ENCODE measurements at regions not wholly inside any gene's neighbourhood (a gene's known extent, or its start where the extent isn't known, plus 50 kb on each side); places are given as distances from the start of the nearest gene placed in this dataset.
A peak's percentile ranks its signal among the peaks of the same experiment; 100 is the strongest.

DNA sequence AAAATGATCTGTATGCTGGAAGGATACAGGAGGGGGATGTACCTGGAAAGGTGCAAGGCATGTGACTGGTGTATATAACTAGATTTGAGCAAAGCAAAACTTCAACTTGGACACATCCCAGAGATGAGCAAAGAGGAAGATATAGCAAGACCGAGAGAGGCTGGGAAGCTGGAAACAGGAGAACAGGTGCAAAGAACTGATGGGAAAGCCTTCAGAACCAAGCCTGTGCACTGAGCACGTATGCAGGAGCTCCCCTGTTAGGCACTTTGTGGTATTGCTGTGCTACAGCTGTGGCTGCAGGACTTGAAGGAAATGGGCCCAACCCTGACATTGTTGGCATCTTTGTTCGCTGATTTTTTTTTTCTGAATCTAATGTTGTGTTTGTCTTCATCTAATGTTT lies 120.7 kb upstream of the PWP1 start:
- H3K27me3 ChIP-seq (ENCODE audit: control insufficient read depth in 2 of 2, insufficient read depth in 2 of 2, low read length in 2 of 2) = peaks cover 6 to 11% of the 10 kb centered on the region in 2 experiments; a peak in 3 of 5 replicates
- no peak overlapping the region for H3K27ac ChIP-seq (ENCODE audit: extremely low read depth, low read depth, low read length)
- no peak overlapping the region for H3K4me2 ChIP-seq (ENCODE audit: insufficient read depth, low read length)
- TF ChIP-seq RAD21 (CRISPR knock-in tag; conservative IDR thresholded peaks at IDR 0.05 in 1 of 2, IDR thresholded peaks at IDR 0.05 in 1 of 2) = peak in 1 of 2 experiments; percentile 14; a peak in 1 of 4 replicates
- TF ChIP-seq USF1 (CRISPR knock-in tag; IDR thresholded peaks at IDR 0.05) = no peak
- peak; percentile 16 to 30 (median 27); a peak in 3 of 6 replicates for TF ChIP-seq CTCF (IDR thresholded peaks at IDR 0.05 in 2 of 3, conservative IDR thresholded peaks at IDR 0.05 in 1 of 3; ENCODE audit: insufficient read depth in 2 of 3, low read depth in 1 of 3, low read length in 3 of 3)
- WGBS (ENCODE audit: insufficient coverage, low coverage, missing lambda C conversion rate) = 0% methylated on average over 3 of the region's 3 CpGs
- DNase-seq (ENCODE audit: extremely low read depth in 1 of 4, low spot score in 3 of 4) (peak in 1 of 4 experiments; percentile 4), ATAC-seq (peak; percentile 65), FAIRE-seq (peak; percentile 54)
- no TSS peak for BruUV-seq (replicated peaks)
- H3K36me3 ChIP-seq (ENCODE audit: control insufficient read depth, insufficient read depth, low read length) = no peaks in the 10 kb centered on the region
- POLR2A ChIA-PET = interaction anchor here (0.7 kb wide), 2 partner anchors 10 to 24 kb away, joined by 3 read pairs; no protein-coding TSS in a partner anchor
- no peaks in the 10 kb centered on the region for H4K20me1 ChIP-seq (replicated peaks; ENCODE audit: control insufficient read depth, insufficient read depth, low read length)
- H2AFZ ChIP-seq (ENCODE audit: low read depth, low read length) = no peak overlapping the region
- no peaks in the 10 kb centered on the region for H3K79me2 ChIP-seq (ENCODE audit: control insufficient read depth, insufficient read depth, low read length)
- H3K4me3 ChIP-seq = no peak overlapping the region
- intact Hi-C loops (cut with micrococcal nuclease) (no loop called here), in situ Hi-C loops (cut with MboI) (no loop called here)
- H3K9me1 ChIP-seq (ENCODE audit: control insufficient read depth, insufficient read depth, low read length) = no peaks in the 10 kb centered on the region
- H3K9ac ChIP-seq (ENCODE audit: insufficient read depth in 1 of 2, low read depth in 2 of 2, low read length in 2 of 2) = no peak overlapping the region
- no peaks in the 10 kb centered on the region for H3K9me3 ChIP-seq (replicated peaks; ENCODE audit: control insufficient read depth, insufficient read depth, low read depth, low read length)
- CTCF ChIA-PET (ENCODE audit: low intra/inter-chr PET ratio) = interaction anchor here (1.1 kb wide), 1 partner anchor 433 kb away, joined by 4 read pairs; no protein-coding TSS in a partner anchor
- no peaks in the 10 kb centered on the region for H3K4me1 ChIP-seq (replicated peaks in 1 of 2; ENCODE audit: control insufficient read depth in 2 of 2, insufficient read depth in 2 of 2, low read length in 2 of 2)
